Activated naive CD8-positive, alpha-beta T cell treated with anti-CD3 and anti-CD28 coated beads, Interleukin-2, amount 50 U/mL, for 24 hours (primary cell): ENCODE measurements at regions not wholly inside any gene's neighbourhood (a gene's known extent, or its start where the extent isn't known, plus 50 kb on each side); places are given as distances from the start of the nearest gene placed in this dataset.

Experiments used
- ATAC-seq: fragments of 150-1000 bp; cut with Tn5 transposase; one replicate; pipeline ENCODE4 v1.10.0; 2021
- DNase-seq: peaks from one replicate; pipeline ENCODE4 v3.0.0; 2021
- H3K27ac Mint-ChIP-seq: one replicate; pipeline ENCODE4 v1.8.0; 2021; ENCODE audit warnings: mild to moderate bottlenecking, mixed read lengths
- H3K27me3 Mint-ChIP-seq: one replicate; pipeline ENCODE4 v1.8.0; 2021; ENCODE audit warnings: mixed read lengths
- H3K36me3 Mint-ChIP-seq: one replicate; pipeline ENCODE4 v1.8.0; 2021; ENCODE audit warnings: low read depth, mixed read lengths
- H3K4me1 Mint-ChIP-seq: one replicate; pipeline ENCODE4 v1.8.0; 2021; ENCODE audit warnings: mixed read lengths
- H3K4me3 Mint-ChIP-seq: one replicate; pipeline ENCODE4 v1.8.0; 2021; ENCODE audit warnings: mild to moderate bottlenecking, moderate library complexity, mixed read lengths
- H3K9me3 Mint-ChIP-seq: one replicate; pipeline ENCODE4 v1.8.0; 2021; ENCODE audit warnings: mixed read lengths

GRCh38 chr12:85633491-85633890 is 202.7 kb downstream of the RASSF9 start:
- Mint-ChIP-seq H3K4me3 (no peak overlapping the region), H3K9me3 (no peaks in the 10 kb centered on the region)
- no peak for DNase-seq

GRCh38 chr12:85639834-85640233 is 196.4 kb downstream of the RASSF9 start:
- H3K4me1 Mint-ChIP-seq = no peaks in the 10 kb centered on the region
- H3K4me3 Mint-ChIP-seq = no peak overlapping the region
- no peaks in the 10 kb centered on the region for H3K27me3 Mint-ChIP-seq
- no peaks in the 10 kb centered on the region for H3K9me3 Mint-ChIP-seq
- DNase-seq (no peak), ATAC-seq (no peak)
- no peaks in the 10 kb centered on the region for H3K36me3 Mint-ChIP-seq
- H3K27ac Mint-ChIP-seq = no peak overlapping the region

More at GRCh38 chr12:85633491-85633890, 202.7 kb downstream of the RASSF9 start:
- no peak for ATAC-seq
- no peaks in the 10 kb centered on the region for H3K36me3 Mint-ChIP-seq
- H3K27me3 Mint-ChIP-seq = no peaks in the 10 kb centered on the region
- no peaks in the 10 kb centered on the region for H3K4me1 Mint-ChIP-seq
- no peak overlapping the region for H3K27ac Mint-ChIP-seq

DNA sequence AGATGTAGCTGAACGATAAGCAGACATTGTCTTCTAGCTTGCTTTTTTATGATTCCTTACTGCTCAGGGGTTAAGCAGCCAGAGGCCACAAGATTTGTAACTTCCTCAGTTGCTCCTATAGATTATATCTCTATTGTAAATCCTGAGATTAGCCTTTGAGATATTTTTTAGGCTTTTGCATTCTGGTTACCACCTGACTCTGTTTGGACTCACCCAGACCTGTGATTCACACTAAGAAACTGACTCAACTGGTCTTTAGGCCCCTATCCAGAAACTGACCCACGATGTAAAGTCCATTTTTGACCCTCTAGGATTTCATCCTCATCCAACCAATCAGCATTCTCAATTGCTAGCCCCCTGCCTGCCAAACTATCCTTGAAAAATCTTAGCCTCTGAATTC is 194.4 kb downstream of the RASSF9 start:
- no peaks in the 10 kb centered on the region for H3K36me3 Mint-ChIP-seq
- no peak for DNase-seq
- no peaks in the 10 kb centered on the region for H3K9me3 Mint-ChIP-seq
- no peaks in the 10 kb centered on the region for H3K27me3 Mint-ChIP-seq
- no peaks in the 10 kb centered on the region for H3K4me1 Mint-ChIP-seq
- ATAC-seq = no peak
- no peak overlapping the region for H3K27ac Mint-ChIP-seq
- H3K4me3 Mint-ChIP-seq = no peak overlapping the region

GRCh38 chr12:85642288-85642687 is 193.9 kb downstream of the RASSF9 start:
- no peak overlapping the region for H3K4me3 Mint-ChIP-seq
- no peaks in the 10 kb centered on the region for H3K9me3 Mint-ChIP-seq
- no peak for DNase-seq
- H3K36me3 Mint-ChIP-seq = no peaks in the 10 kb centered on the region
- no peak overlapping the region for H3K27ac Mint-ChIP-seq
- ATAC-seq = no peak
- no peaks in the 10 kb centered on the region for H3K27me3 Mint-ChIP-seq
- H3K4me1 Mint-ChIP-seq = no peaks in the 10 kb centered on the region

GRCh38 chr12:85642808-85643207 is 193.4 kb downstream of the RASSF9 start:
- no peaks in the 10 kb centered on the region for H3K4me1 Mint-ChIP-seq
- no peaks in the 10 kb centered on the region for H3K9me3 Mint-ChIP-seq
- no peak for DNase-seq
- H3K27me3 Mint-ChIP-seq = no peaks in the 10 kb centered on the region
- H3K36me3 Mint-ChIP-seq = no peaks in the 10 kb centered on the region
- H3K4me3 Mint-ChIP-seq = no peak overlapping the region
- no peak overlapping the region for H3K27ac Mint-ChIP-seq
- ATAC-seq = no peak

DNA sequence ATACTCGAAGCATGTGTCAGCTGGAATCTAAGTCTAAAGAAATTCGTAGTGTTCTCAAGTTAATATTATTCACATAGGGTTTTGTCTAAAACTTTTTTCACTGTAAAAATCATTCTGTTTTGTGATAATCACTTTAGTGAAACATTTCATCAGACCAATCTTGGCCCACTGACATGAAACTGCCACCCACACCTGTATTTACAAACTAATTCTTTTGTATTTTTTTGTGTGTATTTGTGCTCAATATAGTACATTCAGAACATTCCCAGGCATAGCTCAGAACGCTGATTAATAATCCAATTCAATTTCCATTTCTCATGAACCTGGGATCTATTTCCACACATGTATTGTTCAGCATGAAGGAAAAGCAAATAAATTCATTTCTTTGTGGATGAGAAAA is 191.7 kb downstream of the RASSF9 start:
- no peaks in the 10 kb centered on the region for H3K27me3 Mint-ChIP-seq
- ATAC-seq = no peak
- no peak for DNase-seq
- H3K4me3 Mint-ChIP-seq = no peak overlapping the region
- no peaks in the 10 kb centered on the region for H3K36me3 Mint-ChIP-seq
- no peaks in the 10 kb centered on the region for H3K9me3 Mint-ChIP-seq
- H3K27ac Mint-ChIP-seq = no peak overlapping the region
- no peaks in the 10 kb centered on the region for H3K4me1 Mint-ChIP-seq

- Mint-ChIP-seq H3K4me1 (no peaks in the 10 kb centered on the region), H3K27me3 (no peaks in the 10 kb centered on the region), H3K9me3 (peaks cover 18% of the 10 kb centered on the region), H3K27ac (no peak overlapping the region), H3K36me3 (peaks cover 3% of the 10 kb centered on the region), H3K4me3 (no peak overlapping the region)
- ATAC-seq = no peak
- no peak for DNase-seq
These were observed 182.3 kb downstream of the RASSF9 start for GRCh38 chr12:85653731-85654455.

- no peaks in the 10 kb centered on the region for H3K4me1 Mint-ChIP-seq
- ATAC-seq = no peak
These were observed 181.8 kb downstream of the RASSF9 start for GRCh38 chr12:85654456-85654840.

DNA sequence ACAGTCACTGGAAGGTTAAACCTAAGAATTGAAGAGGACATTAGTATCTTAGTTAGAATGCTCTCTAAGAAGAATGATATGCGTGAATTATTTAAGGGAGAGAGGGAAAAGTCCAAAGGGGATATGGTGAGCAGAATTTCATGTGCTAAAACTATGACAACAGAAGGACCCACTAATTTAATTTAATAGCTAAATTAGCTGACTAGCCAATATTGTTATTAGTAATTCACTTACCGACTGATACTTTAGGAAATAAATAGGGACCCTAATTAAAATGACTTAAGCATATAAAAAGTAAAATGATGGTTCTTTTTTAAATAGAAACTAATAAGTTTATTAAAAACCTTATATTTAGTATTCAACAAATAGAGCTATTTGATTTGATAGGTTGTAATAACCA is 179.6 kb downstream of the RASSF9 start:
- H3K4me1 Mint-ChIP-seq = no peaks in the 10 kb centered on the region
- no peaks in the 10 kb centered on the region for H3K27me3 Mint-ChIP-seq
- H3K27ac Mint-ChIP-seq = no peak overlapping the region
- no peak for ATAC-seq
- DNase-seq = no peak
- H3K9me3 Mint-ChIP-seq = peaks cover 22% of the 10 kb centered on the region
- peaks cover 3% of the 10 kb centered on the region for H3K36me3 Mint-ChIP-seq
- H3K4me3 Mint-ChIP-seq = no peak overlapping the region

More at GRCh38 chr12:85654456-85654840, 181.8 kb downstream of the RASSF9 start:
- H3K9me3 Mint-ChIP-seq = peaks cover 19% of the 10 kb centered on the region
- no peak overlapping the region for H3K27ac Mint-ChIP-seq
- DNase-seq = no peak
- no peak overlapping the region for H3K4me3 Mint-ChIP-seq
- no peaks in the 10 kb centered on the region for H3K27me3 Mint-ChIP-seq
- peaks cover 3% of the 10 kb centered on the region for H3K36me3 Mint-ChIP-seq

DNA sequence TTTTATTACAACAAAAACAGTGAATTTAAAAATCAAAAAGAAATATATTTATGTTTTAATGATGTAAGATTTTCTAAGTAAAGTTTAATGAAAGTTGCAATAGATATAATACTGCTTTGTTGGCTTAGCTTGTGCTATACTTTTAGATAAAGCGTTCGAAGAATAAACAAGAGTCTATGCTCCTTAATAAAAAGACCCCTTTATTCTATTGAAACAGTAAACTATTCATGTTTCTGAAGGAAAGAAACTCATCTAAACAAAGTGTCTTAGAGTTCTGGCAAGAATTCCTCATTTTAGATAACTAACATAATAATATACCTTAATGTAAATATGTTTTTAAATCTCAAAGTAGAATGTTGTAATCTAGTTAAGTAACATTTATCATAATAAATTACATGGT is 179.0 kb downstream of the RASSF9 start:
- peaks cover 3% of the 10 kb centered on the region for H3K36me3 Mint-ChIP-seq
- H3K4me3 Mint-ChIP-seq = no peak overlapping the region
- no peaks in the 10 kb centered on the region for H3K4me1 Mint-ChIP-seq
- H3K9me3 Mint-ChIP-seq = peaks cover 22% of the 10 kb centered on the region
- DNase-seq = no peak
- H3K27ac Mint-ChIP-seq = no peak overlapping the region
- ATAC-seq = no peak
- no peaks in the 10 kb centered on the region for H3K27me3 Mint-ChIP-seq

DNA sequence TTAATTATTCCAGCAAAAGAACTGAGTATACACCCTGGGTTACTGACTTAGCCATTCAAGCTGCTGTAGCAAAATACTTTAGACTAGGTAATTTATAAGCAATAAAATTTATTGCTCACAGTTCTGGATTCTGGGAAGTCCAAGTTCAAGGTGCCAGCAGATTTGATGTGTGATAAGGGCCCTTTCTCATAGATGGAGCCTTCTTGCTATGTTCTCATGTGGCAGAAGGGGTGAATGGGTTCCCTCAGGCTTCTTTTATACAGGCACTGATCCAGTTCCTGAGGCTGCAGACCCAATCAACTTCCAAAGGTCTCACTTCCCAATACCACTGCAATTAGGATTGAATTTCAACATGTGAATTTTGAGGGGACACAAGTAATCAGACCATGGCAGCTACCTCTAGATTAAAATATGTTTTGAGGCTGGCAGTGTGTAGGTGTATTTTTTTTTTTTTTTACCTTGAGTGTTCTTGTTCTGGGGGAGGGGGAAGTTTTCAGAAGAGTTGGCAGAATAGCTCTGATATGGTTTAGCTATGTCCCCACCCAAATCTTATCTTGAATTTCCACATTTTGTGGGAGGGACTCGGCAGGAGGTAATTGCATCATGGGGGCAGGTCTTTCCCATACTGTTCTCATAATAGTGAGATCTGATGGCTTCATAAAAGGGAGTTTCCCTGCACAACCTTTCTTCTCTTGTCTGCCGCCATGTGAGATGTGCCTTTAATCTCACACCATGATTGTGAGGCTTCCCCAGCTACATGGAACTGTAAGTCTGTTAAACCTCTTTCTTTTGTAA is 178.2 kb downstream of the RASSF9 start:
- ATAC-seq (no peak), DNase-seq (no peak)
- no peak overlapping the region for H3K4me3 Mint-ChIP-seq
- peaks cover 3% of the 10 kb centered on the region for H3K36me3 Mint-ChIP-seq
- H3K9me3 Mint-ChIP-seq = peaks cover 20% of the 10 kb centered on the region
- H3K27me3 Mint-ChIP-seq = no peaks in the 10 kb centered on the region
- H3K27ac Mint-ChIP-seq = no peak overlapping the region
- H3K4me1 Mint-ChIP-seq = no peaks in the 10 kb centered on the region

DNA sequence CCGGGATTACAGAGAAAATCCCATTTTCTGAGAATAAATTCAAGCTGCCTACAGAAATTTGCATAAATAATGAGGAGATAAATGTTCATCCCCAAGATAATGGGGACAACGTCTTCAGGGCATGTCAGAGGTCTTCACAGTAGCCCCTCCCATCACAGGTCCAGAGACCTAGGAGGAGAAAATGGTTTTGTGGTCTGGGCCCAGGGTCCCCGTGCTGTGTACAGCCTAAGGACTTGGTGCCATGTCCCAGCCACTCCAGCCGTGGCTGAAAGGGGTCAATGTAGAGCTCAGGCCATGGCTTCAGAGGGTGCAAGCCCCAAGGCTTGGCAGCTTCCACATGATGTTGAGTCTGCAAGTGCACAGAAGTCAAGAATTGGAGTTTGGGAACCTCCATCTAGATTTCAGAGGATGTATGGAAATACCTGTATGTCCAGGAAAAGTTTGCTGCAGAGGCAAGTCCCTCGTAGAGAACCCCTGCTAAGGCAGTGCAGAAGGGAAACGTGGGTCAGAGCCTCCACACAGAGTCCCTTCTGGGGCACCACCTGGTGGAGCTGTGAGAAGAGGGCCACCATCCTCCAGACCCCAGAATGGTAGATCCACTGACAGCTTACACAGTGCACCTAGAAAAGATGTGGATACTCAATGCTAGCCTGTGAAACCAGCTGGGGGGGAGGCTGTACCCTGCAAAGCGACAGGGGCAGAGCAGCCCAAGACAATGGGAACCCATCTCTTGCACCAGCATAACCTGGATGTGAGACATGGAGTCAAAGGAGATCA is 176.3 kb downstream of the RASSF9 start:
- H3K27ac Mint-ChIP-seq = no peak overlapping the region
- DNase-seq (no peak), ATAC-seq (no peak)
- H3K27me3 Mint-ChIP-seq = no peaks in the 10 kb centered on the region
- H3K4me3 Mint-ChIP-seq = no peak overlapping the region
- H3K36me3 Mint-ChIP-seq = peaks cover 3% of the 10 kb centered on the region
- peaks cover 19% of the 10 kb centered on the region for H3K9me3 Mint-ChIP-seq
- no peaks in the 10 kb centered on the region for H3K4me1 Mint-ChIP-seq

DNA sequence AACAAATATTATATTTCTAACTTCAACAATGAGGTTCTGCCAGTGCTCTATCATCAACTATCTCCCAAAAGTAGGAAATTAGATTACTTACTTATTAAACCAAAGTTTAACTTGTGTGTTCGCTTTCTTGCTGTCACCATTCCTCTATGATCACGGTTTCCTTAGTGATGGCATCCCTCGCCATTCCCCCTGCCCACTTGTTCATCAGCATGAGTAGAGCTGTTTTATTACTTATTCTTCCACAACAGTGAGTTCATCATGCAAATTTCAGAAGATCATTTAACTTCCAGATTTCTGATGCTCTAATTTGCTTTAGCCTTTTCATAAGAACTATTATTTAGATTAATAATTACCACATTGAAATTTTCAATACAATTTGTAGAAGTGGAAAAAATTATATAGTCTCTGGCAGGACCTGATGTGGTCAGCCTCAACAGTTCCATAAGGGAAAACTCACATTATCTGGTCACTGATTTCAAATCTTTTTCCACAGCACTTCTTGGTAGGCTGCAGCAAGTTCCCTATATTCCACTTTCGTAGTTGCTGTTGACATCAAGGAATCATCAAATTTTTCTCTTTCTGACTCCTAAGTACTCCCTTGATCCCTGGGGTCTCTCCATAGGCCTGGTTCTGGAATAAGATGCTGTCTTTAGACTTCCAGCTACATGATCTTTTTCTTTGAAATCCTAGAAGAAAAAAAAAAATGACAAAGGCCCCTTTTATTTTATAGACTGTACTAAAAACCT is 174.6 kb downstream of the RASSF9 start:
- ATAC-seq = no peak
- no peak for DNase-seq
- H3K27me3 Mint-ChIP-seq = no peaks in the 10 kb centered on the region
- no peak overlapping the region for H3K4me3 Mint-ChIP-seq
- no peak overlapping the region for H3K27ac Mint-ChIP-seq
- peaks cover 3% of the 10 kb centered on the region for H3K36me3 Mint-ChIP-seq
- H3K4me1 Mint-ChIP-seq = no peaks in the 10 kb centered on the region
- peaks cover 19% of the 10 kb centered on the region for H3K9me3 Mint-ChIP-seq

DNA sequence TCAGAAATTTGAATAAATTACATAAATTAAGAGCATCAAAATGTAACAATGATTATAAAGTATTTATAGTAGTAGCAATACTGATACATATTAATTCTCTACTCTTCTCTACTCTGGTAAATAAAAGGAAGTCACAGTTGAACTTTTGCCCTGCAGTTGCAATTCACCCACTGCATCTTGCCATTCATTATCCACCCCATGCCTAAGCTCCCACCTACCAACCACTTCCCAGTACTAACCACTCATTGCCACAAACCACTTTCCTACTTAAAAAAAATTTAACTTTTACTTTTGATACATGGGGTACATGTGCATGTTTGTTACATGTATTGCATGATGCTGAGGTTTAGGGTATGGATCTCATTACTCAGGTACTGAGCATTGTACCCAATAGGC is 174.0 kb downstream of the RASSF9 start:
- H3K4me3 Mint-ChIP-seq = no peak overlapping the region
- no peaks in the 10 kb centered on the region for H3K27me3 Mint-ChIP-seq
- no peak for DNase-seq
- H3K27ac Mint-ChIP-seq = no peak overlapping the region
- no peaks in the 10 kb centered on the region for H3K4me1 Mint-ChIP-seq
- peaks cover 3% of the 10 kb centered on the region for H3K36me3 Mint-ChIP-seq
- no peak for ATAC-seq
- peaks cover 21% of the 10 kb centered on the region for H3K9me3 Mint-ChIP-seq
